A673 (cell line): ENCODE measurements at regions not wholly inside any gene's neighbourhood (a gene's known extent, or its start where the extent isn't known, plus 50 kb on each side); places are given as distances from the start of the nearest gene placed in this dataset.

Experiments used
- EZH2 ChIP-seq: fragments of 200-600 bp; sonication (generic); IDR thresholded peaks from 2 replicates; pipeline ENCODE4 v1.6.1; 2017; ENCODE audit warnings: borderline replicate concordance, low read depth, mild to moderate bottlenecking, mixed read lengths, antibody characterized with exemption, low read length; ENCODE audit not compliant: poor library complexity, severe bottlenecking
- TF ChIP-seq, protein P1 (sequence below): fragments of 300-800, 200-600 bp; sonication (generic); conservative IDR thresholded peaks from 2 replicates; pipeline ENCODE4 v1.5.1; 2017; ENCODE audit warnings: low read depth, mild to moderate bottlenecking, antibody characterized with exemption, low read length, moderate library complexity, mixed read lengths

DNA sequence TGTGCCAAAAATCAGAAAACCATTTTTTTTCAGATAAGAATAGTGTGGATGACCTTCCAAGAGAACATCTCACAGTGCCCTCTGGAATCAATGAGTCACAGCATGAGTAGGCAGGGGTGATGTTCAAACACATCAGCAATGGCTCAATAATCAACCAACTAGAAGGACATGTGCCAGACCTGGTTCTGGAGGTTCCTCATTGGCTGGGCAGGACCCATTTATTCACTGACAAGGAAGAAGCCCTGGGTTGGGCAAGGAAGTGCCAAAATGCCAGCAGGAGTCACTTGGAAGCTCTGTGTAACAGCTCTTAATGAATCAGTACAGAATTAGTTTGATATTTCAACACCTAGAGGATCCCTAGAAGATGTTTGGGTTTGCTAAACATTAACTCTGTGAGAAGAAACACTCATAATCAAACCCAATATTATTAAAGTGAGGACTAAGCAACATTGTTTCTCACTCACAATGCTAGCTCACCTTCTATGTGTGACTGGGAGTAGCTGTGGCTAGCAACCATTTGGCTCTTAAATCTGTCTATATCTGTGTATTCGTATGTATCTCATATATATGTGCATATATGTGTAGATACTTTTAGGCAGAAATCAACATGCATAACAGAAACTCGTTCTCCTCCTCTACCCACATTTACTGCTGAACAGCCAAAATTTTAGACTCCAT, 72.3 kb upstream of the APBB1IP start:
- TF ChIP-seq, protein P1, sequence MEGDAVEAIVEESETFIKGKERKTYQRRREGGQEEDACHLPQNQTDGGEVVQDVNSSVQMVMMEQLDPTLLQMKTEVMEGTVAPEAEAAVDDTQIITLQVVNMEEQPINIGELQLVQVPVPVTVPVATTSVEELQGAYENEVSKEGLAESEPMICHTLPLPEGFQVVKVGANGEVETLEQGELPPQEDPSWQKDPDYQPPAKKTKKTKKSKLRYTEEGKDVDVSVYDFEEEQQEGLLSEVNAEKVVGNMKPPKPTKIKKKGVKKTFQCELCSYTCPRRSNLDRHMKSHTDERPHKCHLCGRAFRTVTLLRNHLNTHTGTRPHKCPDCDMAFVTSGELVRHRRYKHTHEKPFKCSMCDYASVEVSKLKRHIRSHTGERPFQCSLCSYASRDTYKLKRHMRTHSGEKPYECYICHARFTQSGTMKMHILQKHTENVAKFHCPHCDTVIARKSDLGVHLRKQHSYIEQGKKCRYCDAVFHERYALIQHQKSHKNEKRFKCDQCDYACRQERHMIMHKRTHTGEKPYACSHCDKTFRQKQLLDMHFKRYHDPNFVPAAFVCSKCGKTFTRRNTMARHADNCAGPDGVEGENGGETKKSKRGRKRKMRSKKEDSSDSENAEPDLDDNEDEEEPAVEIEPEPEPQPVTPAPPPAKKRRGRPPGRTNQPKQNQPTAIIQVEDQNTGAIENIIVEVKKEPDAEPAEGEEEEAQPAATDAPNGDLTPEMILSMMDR, result no peak
- no peak for TF ChIP-seq EZH2
